ENCODE measurements at regions not wholly inside any gene's neighbourhood (a gene's known extent, or its start where the extent isn't known, plus 50 kb on each side); places are given as distances from the start of the nearest gene placed in this dataset.

- H3K36me3 ChIP-seq, result no peaks in the 10 kb centered on the region
- no peaks in the 10 kb centered on the region for H3K4me1 ChIP-seq (ENCODE audit: low read depth)
- H3K27ac ChIP-seq, result no peak overlapping the region
- no peak overlapping the region for H3K4me3 ChIP-seq
- H3K27me3 ChIP-seq, result no peaks in the 10 kb centered on the region
- no peaks in the 10 kb centered on the region for H3K9me3 ChIP-seq (ENCODE audit: low read depth)
- no peak for TF ChIP-seq CTCF (IDR thresholded peaks at IDR 0.05; ENCODE audit: low read depth, low read length)
- no peak for DNase-seq (ENCODE audit: low read depth in 1 of 2, low spot score in 1 of 2)
Measured at GRCh38 chr12:86744547-86745212, 488.5 kb upstream of the MGAT4C start.

GRCh38 chr12:86743875-86744536, 487.8 kb upstream of the MGAT4C start:
- no peaks in the 10 kb centered on the region for H3K9me3 ChIP-seq (ENCODE audit: low read depth)
- no peak for DNase-seq (ENCODE audit: low read depth in 1 of 2, low spot score in 1 of 2)
- no peak overlapping the region for H3K4me3 ChIP-seq
- no peaks in the 10 kb centered on the region for H3K27me3 ChIP-seq
- H3K4me1 ChIP-seq (ENCODE audit: low read depth), result no peaks in the 10 kb centered on the region
- TF ChIP-seq CTCF (IDR thresholded peaks at IDR 0.05; ENCODE audit: low read depth, low read length), result no peak
- no peaks in the 10 kb centered on the region for H3K36me3 ChIP-seq
- H3K27ac ChIP-seq, result no peak overlapping the region

DNA sequence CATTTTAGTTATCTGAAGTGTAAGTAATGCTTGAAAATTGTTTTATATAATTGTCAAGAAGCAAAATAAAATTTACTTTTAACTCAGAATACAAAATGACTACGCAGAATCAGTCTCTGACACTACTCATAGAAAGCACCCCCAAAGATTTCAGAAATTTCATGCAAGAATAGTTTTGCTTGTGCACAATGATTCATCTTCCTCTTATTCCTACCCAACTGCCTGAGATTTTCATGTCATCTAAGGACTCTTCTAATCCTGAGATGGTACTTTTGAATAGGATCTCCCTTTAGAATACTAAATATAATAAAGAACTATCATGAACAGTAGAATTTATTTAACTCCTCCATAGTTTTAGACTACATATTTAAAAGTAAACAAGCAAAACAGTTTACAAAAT, 485.3 kb upstream of the MGAT4C start:
- Histone ChIP-seq H3K27me3 (no peaks in the 10 kb centered on the region), H3K27ac (no peak overlapping the region), H3K9me3 (ENCODE audit: low read depth) (no peaks in the 10 kb centered on the region), H3K4me3 (no peak overlapping the region), H3K4me1 (ENCODE audit: low read depth) (no peaks in the 10 kb centered on the region), H3K36me3 (no peaks in the 10 kb centered on the region)
- DNase-seq (ENCODE audit: low read depth in 1 of 2, low spot score in 1 of 2), result no peak
- TF ChIP-seq CTCF (IDR thresholded peaks at IDR 0.05; ENCODE audit: low read depth, low read length), result no peak

DNA sequence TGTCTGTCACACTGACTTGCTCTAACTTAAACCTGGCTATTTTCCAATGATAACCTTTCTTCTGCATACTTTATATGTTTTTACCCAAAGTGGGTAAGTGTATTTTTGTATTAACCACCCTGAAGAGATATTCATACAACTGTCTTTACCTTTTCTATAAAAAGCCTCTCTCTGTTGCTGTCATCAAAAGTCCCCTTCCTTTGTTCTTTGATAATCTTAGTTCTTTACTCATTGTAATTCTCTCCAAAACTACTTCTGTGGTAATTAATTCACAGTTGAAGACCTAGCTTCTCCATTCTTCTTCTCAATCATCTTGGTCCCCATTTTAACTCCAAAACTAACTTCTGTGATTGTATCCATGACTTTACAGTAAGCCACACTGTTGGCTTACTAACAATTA, 479.7 kb upstream of the MGAT4C start:
- Histone ChIP-seq H3K4me3 (no peak overlapping the region), H3K27me3 (no peaks in the 10 kb centered on the region), H3K4me1 (ENCODE audit: low read depth) (no peaks in the 10 kb centered on the region), H3K36me3 (no peaks in the 10 kb centered on the region), H3K27ac (no peak overlapping the region), H3K9me3 (ENCODE audit: low read depth) (no peaks in the 10 kb centered on the region)
- no peak for TF ChIP-seq CTCF (IDR thresholded peaks at IDR 0.05; ENCODE audit: low read depth, low read length)
- no peak for DNase-seq (ENCODE audit: low read depth in 1 of 2, low spot score in 1 of 2)

GRCh38 chr12:86735072-86735471, 478.9 kb upstream of the MGAT4C start:
- no peak for TF ChIP-seq CTCF (IDR thresholded peaks at IDR 0.05; ENCODE audit: low read depth, low read length)
- H3K27ac ChIP-seq, result no peak overlapping the region
- no peaks in the 10 kb centered on the region for H3K9me3 ChIP-seq (ENCODE audit: low read depth)
- H3K36me3 ChIP-seq, result no peaks in the 10 kb centered on the region
- no peak overlapping the region for H3K4me3 ChIP-seq
- no peak for DNase-seq (ENCODE audit: low read depth in 1 of 2, low spot score in 1 of 2)
- H3K27me3 ChIP-seq, result no peaks in the 10 kb centered on the region
- no peaks in the 10 kb centered on the region for H3K4me1 ChIP-seq (ENCODE audit: low read depth)
